ENCODE measurements at regions not wholly inside any gene's neighbourhood (a gene's known extent, or its start where the extent isn't known, plus 50 kb on each side); places are given as distances from the start of the nearest gene placed in this dataset.

- TF ChIP-seq, protein P1, sequence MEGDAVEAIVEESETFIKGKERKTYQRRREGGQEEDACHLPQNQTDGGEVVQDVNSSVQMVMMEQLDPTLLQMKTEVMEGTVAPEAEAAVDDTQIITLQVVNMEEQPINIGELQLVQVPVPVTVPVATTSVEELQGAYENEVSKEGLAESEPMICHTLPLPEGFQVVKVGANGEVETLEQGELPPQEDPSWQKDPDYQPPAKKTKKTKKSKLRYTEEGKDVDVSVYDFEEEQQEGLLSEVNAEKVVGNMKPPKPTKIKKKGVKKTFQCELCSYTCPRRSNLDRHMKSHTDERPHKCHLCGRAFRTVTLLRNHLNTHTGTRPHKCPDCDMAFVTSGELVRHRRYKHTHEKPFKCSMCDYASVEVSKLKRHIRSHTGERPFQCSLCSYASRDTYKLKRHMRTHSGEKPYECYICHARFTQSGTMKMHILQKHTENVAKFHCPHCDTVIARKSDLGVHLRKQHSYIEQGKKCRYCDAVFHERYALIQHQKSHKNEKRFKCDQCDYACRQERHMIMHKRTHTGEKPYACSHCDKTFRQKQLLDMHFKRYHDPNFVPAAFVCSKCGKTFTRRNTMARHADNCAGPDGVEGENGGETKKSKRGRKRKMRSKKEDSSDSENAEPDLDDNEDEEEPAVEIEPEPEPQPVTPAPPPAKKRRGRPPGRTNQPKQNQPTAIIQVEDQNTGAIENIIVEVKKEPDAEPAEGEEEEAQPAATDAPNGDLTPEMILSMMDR (IDR thresholded peaks at IDR 0.05), result no peak
- TF ChIP-seq POLR2A (IDR thresholded peaks at IDR 0.05), result no peak
Observed at GRCh38 chr9:32264170-32264864, 120.1 kb upstream of the ACO1 start.
